HG02884 (cell line): ENCODE measurements at regions not wholly inside any gene's neighbourhood (a gene's known extent, or its start where the extent isn't known, plus 50 kb on each side); places are given as distances from the start of the nearest gene placed in this dataset.
A peak's percentile ranks its signal among the peaks of the same experiment; 100 is the strongest.
"Not testable (repeated sequence)": the region's sequence is repeated elsewhere in the genome, so short reads cannot be mapped to it uniquely, and the experiment has no call there.

Experiments used
- ATAC-seq: cut with Tn5 transposase; IDR thresholded peaks from one replicate; pipeline ENCODE4 v1.9.1; 2021; ENCODE audit warnings: mild to moderate bottlenecking, moderate library complexity; ENCODE audit not compliant: unreplicated experiment

- ATAC-seq = peak; percentile 63
These were observed 93.0 kb downstream of the CRLF3 start for GRCh38 chr17:30731210-30732132.

DNA sequence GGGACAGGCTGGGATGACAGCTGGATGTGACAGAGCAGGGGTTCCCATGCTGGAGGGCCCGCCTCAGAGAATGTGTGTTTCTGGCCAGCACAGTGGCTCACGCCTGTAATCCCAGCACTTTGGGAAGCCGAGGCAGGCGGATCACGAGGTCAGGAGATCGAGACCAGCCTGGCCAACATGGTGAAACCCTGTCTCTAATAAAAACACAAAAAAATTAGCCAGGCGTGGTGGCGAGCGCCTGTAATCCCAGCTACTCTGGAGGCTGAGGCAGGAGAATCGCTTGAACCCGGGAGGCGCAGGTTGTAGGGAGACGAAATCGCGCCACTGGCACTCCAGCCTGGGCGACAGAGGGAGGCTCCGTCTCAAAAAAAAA is 93.7 kb downstream of the CRLF3 start:
- not testable (repeated sequence) for ATAC-seq

- ATAC-seq = not testable (repeated sequence)
These were observed 94.2 kb downstream of the CRLF3 start for GRCh38 chr17:30730171-30730836.

- ATAC-seq = not testable (repeated sequence)
These were observed 94.9 kb downstream of the CRLF3 start for GRCh38 chr17:30729471-30730170.

- ATAC-seq = not testable (repeated sequence)
These were observed 97.0 kb downstream of the CRLF3 start for GRCh38 chr17:30727517-30727916.

DNA sequence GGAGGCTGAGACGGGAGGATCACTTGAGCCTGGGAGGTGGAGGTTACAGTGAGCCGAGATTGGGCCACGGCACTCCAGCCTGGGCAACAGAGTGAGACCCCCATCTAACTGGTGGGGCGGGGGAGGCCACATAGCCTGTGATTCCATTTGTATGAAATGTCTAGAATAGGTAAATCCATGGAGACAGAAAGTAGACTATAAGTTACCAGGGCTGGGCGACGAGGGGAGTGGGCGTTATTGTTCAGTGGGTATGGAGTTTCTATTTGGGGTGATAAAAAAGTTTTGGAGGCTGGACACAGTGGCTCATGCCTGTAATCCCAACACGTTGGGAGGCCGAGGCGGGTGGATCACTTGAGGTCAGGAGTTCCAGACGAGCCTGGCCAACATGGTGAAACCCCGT is 97.8 kb downstream of the CRLF3 start:
- not testable (repeated sequence) for ATAC-seq

DNA sequence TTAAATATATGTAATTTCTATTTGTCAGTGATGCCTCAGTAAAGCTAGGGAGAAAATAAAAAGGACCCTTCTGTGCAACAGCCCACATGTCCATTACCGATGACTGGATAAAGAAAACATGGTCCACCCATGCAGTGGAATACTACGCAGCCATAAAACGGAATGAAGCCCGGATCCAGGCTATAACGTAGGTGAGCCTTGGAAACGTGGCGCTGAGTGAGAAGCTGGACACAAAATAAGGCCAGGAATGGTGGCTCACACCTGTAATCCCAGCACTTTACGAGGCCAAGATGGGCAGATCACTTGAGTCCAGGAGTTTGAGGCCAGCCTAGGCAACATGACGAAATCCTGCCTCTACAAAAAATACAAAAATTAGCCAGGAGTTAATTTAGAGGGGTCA is 98.2 kb downstream of the CRLF3 start:
- not testable (repeated sequence) for ATAC-seq

DNA sequence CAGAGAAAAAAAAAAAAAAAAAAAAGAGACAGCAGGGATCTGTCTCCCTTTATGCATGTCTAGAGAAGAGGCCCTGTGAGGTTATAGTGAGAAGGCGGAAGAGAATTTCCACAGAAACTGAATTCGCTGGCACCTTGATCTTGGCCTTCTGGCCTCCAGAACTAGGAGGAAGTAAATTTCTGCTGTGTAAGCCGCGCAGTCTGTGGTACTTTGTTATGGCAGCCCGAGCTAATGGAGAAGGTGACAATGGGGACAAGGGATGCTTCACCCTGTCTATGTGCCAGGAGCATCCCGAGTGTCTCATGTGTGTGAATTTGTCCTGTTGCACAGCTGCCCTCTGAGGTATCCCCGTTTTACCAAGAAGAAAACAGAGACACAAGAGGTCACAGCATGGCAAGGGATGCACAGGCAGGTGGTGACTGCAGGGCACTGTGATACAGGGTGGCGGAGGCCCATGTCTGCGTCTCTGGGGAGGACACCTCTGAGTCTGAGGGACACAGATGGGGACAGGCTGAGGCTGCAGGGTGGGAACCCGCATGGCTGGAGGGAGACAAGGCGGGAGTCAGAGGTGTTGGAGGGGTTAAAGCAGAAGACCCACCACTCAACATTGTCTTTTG is 100.3 kb downstream of the CRLF3 start:
- ATAC-seq = not testable (repeated sequence)

DNA sequence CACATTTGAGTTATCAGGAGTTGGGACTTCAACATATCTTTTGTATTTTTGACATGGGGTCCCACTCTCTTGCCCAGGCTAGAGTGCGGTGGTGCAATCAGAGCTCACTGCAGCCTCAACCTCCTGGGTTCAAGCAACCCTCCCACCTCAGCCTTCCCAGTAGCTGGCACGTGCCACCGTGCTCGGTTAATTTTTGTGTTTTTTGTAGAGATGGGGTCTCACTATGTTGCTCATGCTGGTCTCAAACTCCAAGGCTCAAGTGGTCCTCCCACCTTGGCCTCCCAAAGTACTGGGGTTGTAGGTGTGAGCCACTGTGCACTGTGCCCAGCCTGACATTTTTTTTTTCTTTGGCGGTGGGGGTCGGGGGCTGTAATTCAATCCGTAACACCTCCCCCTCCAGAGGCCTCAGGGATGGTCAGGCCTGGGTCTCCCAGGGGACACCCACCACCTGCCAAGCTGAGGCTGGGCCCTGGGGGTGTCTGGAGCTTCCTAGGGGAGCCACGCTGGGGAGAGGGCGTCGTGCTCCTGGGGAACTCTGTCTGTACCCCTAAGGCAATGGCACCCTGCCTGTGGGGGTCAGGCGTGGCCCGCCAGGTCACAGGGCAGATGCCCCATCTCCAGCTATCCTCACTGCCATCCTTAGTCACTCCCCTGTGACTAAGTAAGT is 102.2 kb downstream of the CRLF3 start:
- not testable (repeated sequence) for ATAC-seq

GRCh38 chr17:30720971-30721370 is 103.5 kb downstream of the CRLF3 start:
- not testable (repeated sequence) for ATAC-seq

GRCh38 chr17:30720013-30720471 is 104.5 kb downstream of the CRLF3 start:
- ATAC-seq = no peak

GRCh38 chr17:30719131-30719973 is 105.1 kb downstream of the CRLF3 start:
- ATAC-seq = not testable (repeated sequence)

GRCh38 chr17:30718691-30719090 is 105.8 kb downstream of the CRLF3 start:
- not testable (repeated sequence) for ATAC-seq

DNA sequence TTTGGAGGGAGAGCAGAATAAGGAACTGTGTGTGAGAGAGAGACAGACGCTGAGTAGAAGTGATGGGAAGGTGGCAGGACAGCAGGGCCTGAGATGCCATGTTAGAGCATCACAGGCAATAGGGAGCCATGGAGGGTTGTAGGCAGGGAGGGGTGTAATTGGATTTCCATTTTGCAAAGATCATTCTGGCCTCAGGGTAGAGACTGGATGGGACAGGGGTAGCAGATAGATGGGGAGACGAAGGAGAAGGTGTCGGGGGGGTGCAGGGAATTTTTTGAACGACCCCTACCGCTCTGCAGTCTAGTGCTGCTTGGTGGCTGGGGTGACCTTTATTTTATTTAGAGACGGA is 106.4 kb downstream of the CRLF3 start:
- ATAC-seq = not testable (repeated sequence)

DNA sequence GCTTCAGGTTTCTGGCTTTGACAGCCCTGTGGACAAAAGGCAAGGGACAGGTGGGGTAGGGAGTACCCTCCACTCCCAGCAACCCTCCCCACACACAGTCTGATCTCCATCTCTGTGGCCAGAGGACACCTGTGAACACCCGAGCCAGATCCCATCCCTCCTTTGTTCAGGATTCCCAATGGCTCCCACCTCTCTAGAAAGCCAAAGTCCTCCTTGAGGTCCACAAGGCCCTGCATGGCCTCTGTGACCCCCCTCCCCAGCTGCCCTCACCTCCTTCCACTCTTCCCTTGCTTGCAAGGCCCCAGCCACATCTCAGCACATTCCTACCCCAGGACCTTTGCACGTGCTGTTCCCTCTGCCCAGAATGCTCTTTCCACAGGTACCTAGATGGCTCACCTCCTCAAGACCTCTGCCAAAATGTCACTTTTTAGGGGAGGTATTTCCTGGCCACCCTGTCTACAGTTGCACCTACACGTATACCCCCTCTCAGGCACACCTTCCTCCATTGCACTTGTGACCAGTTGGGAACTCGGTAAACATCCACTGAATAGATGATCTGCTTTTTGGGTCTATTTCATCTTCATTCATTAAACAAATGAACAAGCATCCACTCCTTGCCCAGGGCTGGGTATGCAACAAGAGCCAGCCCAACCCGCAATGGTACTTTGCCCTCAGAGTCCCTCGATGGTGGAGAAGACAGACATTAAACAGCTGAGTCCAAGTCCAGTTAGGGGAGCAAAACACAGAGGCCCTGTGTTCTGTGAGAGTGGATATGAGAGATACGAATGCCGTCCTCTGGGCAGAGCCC is 107.0 kb downstream of the CRLF3 start:
- no peak for ATAC-seq

- no peak for ATAC-seq
These were observed 107.8 kb downstream of the CRLF3 start for GRCh38 chr17:30716461-30717290.

DNA sequence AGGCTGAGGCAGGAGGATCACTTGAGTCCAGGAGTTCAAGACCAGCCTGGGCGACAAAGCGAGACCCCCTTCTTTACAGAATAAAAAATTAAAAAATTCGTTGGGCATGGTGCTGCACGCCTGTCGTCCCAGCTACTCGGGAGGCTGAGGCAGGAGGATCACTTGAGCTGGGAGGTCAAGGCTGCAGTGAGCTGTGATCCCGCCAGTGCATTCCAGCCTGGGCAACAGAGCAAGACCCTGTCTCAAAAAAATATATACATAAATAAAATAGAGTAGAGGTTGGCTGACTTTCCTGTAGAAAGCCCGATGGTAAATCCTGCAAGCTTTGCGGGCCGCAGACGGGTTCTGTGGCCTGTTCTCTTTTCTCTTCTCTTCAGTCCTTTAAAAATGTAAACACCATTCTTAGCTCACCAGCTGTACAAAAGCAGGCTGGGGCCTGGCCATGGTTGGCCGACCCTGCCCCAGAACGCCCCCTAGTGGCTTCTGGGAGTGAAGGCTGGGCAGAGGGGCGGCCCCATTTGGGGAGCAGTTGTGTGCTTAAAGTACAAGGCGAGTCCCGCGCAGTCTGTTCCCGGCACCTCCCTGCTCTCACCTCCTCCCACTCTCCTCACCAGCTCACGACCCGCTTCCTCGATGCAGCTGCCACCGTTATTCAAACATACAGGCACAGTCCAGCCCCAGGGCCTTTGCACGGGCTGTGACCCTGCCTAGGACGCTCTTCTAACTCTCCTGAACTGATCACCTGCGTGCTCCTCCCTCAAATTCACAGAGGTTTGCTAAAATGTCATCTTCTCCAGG is 109.5 kb downstream of the CRLF3 start:
- not testable (repeated sequence) for ATAC-seq
